GM13976 (cell line): ENCODE measurements at regions not wholly inside any gene's neighbourhood (a gene's known extent, or its start where the extent isn't known, plus 50 kb on each side); places are given as distances from the start of the nearest gene placed in this dataset.
A peak's percentile ranks its signal among the peaks of the same experiment; 100 is the strongest.

ENCODE experiments used
- DNase-seq: peaks from one replicate; pipeline ENCODE4 v3.0.0; 2012; ENCODE audit warnings: low spot score
- in situ Hi-C: fragments of 300-500 bp; cut with MboI; formaldehyde crosslinking; loops from one replicate; pipeline ENCODE4 v1.12.0; 2022; ENCODE audit warnings: low sequenced_read_pairs, mixed read lengths, inconsistent platforms; ENCODE audit not compliant: unreplicated experiment
- TF ChIP-seq, protein P1 (sequence below): IDR thresholded peaks from 2 replicates; pipeline ENCODE4 v1.5.1; 2012; ENCODE audit warnings: borderline replicate concordance, mild to moderate bottlenecking; ENCODE audit not compliant: insufficient read depth; ENCODE audit errors: extremely low read depth, missing control alignments, control extremely low read depth

DNA sequence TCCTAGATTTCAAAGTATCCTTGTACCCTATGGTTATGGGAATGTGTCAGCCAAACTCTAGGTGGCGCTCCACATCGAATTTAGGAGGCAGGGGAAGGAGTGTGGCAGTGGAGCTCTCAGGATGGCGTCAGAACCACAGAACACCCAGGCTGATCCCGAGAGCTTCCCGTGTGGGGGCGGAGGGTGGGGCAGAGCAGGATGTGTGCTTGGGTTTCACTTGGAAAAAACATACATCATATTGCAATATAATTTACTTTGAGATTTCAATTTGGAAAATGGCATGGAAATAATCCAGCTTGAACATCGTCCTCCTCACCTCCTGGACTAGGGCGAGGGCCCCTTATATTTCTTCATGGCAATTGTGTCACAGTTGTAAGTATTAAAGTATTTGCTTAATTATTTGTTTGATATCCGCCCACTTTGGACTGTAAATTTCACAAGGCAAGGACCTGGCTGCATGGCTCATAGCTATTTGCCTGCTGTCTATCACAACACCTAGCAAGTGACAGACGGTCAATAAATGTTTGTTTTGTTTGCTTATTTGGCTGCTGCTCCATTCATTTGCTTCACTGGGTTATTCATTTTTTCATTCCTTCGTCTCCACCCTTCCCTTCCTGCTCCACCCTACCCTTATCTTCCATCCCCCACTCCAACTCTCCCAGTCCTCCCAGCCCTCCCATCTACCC, 221.5 kb upstream of the HMGA2 start:
- in situ Hi-C loops: loop anchor here (25.0 kb wide), 1 partner anchor 485 kb away; no protein-coding TSS in a partner anchor
- TF ChIP-seq, protein P1, sequence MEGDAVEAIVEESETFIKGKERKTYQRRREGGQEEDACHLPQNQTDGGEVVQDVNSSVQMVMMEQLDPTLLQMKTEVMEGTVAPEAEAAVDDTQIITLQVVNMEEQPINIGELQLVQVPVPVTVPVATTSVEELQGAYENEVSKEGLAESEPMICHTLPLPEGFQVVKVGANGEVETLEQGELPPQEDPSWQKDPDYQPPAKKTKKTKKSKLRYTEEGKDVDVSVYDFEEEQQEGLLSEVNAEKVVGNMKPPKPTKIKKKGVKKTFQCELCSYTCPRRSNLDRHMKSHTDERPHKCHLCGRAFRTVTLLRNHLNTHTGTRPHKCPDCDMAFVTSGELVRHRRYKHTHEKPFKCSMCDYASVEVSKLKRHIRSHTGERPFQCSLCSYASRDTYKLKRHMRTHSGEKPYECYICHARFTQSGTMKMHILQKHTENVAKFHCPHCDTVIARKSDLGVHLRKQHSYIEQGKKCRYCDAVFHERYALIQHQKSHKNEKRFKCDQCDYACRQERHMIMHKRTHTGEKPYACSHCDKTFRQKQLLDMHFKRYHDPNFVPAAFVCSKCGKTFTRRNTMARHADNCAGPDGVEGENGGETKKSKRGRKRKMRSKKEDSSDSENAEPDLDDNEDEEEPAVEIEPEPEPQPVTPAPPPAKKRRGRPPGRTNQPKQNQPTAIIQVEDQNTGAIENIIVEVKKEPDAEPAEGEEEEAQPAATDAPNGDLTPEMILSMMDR: peak; percentile 65
- DNase-seq: peak; percentile 51

DNA sequence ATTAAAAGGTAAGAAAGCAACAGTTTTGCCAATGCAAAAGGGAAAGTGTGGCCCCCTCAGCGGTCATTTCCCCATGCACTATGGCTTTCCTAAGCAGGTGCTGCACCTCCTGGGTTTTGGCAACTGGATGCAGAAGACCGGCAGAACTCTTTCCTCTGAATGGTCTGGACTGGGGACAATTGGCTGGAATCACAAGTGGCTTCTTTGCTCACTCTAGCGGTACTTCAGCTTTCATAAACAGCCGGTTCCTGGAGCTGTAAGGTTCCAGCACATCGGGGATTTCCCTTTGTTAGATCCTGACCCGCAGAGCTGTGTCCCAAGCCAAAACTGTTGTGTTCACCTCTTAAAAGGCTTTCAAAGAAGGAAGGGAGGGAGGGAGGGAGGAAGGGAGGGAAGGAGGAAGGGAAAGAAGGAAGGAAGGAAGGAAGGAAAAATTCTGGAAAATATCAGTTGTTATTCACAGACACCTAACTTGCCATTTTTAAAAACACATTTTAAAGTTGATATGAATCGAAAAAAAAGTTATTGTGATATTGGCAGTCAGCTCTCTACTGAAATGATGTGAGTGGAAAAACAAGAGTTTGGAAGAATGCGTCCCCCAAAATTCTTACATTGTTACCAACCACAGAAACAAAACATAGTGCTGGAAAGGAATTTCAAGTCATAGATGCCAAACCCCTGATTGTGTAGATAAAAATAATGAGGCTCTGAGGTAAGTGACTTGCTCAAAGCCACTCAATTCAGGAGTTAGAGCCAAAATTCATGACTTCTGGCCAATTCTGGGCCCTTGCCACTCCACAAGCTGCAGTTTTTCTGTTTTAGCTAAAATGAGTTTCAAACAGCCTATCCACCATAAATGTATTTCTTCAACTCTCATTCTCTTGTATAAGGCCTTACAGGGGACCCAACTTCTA, 220.6 kb upstream of the HMGA2 start:
- in situ Hi-C loops: loop anchor here (25.0 kb wide), 1 partner anchor 484 kb away; no protein-coding TSS in a partner anchor
- TF ChIP-seq, protein P1: no peak
- no peak for DNase-seq

DNA sequence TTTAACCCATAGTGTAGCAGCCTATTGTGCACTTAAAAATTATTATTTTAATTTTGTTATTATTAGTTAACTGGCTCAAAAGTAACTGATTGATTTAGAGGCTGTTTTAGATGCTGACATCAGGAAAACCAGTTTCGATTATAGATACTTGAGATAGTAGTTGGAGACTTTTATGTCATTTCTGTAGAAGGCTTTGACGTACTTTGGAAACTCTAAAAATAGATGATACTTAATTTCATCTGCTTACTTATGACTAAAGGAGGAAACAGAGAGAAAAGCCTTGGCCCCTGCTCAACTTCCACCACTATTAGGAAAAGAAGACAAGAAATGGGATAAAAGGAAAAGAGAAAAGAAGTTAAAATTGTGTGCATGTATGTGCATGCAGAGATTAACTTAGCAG, 219.3 kb upstream of the HMGA2 start:
- in situ Hi-C loops: loop anchor here (25.0 kb wide), 1 partner anchor 482 kb away; no protein-coding TSS in a partner anchor
- TF ChIP-seq, protein P1: no peak
- no peak for DNase-seq

- TF ChIP-seq, protein P1: no peak
- in situ Hi-C loops: loop anchor here (25.0 kb wide), 1 partner anchor 481 kb away; no protein-coding TSS in a partner anchor
- no peak for DNase-seq
These were observed 218.1 kb upstream of the HMGA2 start for GRCh38 chr12:65606008-65606766.

- DNase-seq: no peak
- TF ChIP-seq, protein P1: no peak
- in situ Hi-C loops: loop anchor here (25.0 kb wide), 1 partner anchor 480 kb away; no protein-coding TSS in a partner anchor
These were observed 216.9 kb upstream of the HMGA2 start for GRCh38 chr12:65607401-65607841.

DNA sequence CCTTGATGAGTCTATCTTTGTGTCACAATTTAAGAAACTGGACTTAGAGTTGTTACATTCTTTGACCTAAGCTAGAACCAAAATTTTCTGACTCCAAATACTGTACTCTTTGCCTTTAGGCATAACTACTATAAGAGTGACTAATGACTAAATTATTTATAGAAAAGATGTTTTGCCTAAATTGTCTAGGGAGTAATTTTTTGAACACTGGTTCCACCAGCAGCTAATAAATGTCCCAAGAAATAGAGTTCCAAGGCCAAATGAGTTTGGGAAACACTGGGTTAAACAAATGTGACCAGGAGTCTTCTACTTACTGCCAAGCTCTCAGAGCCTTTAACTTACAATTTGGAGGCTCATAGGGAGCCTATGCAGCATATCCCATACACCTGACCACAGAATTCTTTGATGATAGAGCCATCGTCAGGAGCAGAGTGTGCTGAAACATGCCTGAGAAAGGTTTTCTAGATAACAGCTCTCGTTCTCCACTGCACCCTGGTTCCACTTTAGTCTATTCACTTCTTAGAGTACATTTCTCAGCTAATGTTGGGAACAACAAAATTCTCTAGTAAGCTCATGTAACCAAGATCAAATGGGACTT, 215.9 kb upstream of the HMGA2 start:
- TF ChIP-seq, protein P1: no peak
- DNase-seq: no peak
- in situ Hi-C loops: loop anchor here (25.0 kb wide), 1 partner anchor 479 kb away; no protein-coding TSS in a partner anchor
